Lower leg skin (tissue), 4 donors: ENCODE measurements at regions not wholly inside any gene's neighbourhood (a gene's known extent, or its start where the extent isn't known, plus 50 kb on each side); places are given as distances from the start of the nearest gene placed in this dataset.

Experiments
- DNase-seq, 2 donors: peaks; one replicate each; pipeline ENCODE4 v3.0.0-alpha.2; 2019; ENCODE audit warnings: low spot score in 2 of 2
- H3K4me3 ChIP-seq: fragments of 200-600 bp; sonication (generic); 2 replicates; pipeline ENCODE4 v1.5.1; 2017; ENCODE audit warnings: mild to moderate bottlenecking, low read depth; ENCODE audit not compliant: poor library complexity, severe bottlenecking
- CTCF ChIP-seq, 3 donors: fragments of 450-650 bp; IDR thresholded peaks; one replicate each; pipeline ENCODE4 v1.5.1; 2016; ENCODE audit warnings: antibody characterized with exemption in 3 of 3, mild to moderate bottlenecking in 3 of 3, moderate library complexity in 2 of 3
- POLR2A ChIP-seq, 2 donors: fragments of 450-650 bp; IDR thresholded peaks; one replicate each; pipeline ENCODE4 v1.6.1; 2016 to 2017; ENCODE audit warnings: antibody characterized with exemption in 2 of 2, mild to moderate bottlenecking in 1 of 2, moderate library complexity in 1 of 2
- WGBS, 2 donors: methylation state at CpG; one replicate each; pipeline ENCODE4 v1.1.5; 2018; 5-methylcytosine and 5-hydroxymethylcytosine counted together
- intact Hi-C: fragments of 100-400 bp; cut with DNase I; formaldehyde crosslinking; loops from one replicate; pipeline ENCODE4 v1.15.0; 2023; ENCODE audit warnings: low total_unique reads

DNA sequence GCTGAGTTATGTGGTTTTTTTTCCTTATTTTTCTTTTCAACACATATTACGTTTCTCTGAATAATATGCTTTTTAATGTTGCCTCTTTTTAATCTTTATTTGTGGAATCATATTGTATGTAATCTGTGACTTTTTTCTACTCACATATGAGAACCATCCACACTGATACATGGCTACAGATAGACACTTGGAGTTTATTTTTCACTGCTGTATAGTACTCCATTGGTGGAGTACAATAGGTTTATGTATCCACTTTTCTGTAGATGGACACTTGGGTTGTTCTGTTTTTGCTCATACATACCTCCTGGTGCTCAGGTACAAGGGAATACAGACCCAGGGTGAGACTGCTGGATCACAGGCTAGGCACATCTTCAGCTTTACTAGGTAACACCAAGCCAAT is 71.5 kb upstream of the ERG start:
- H3K4me3 ChIP-seq, result no peak overlapping the region
- DNase-seq, result no peak
- 100% methylated on average over 1 of the region's 1 CpG for WGBS, 2 donors
- intact Hi-C loops, result no loop called here
- TF ChIP-seq CTCF (IDR thresholded peaks at IDR 0.05), result no peak

- no peak for DNase-seq
- intact Hi-C loops, result no loop called here
- 77 to 83% methylated on average over 6 of the region's 6 CpGs for WGBS, 2 donors
- no peak overlapping the region for H3K4me3 ChIP-seq
- no peak for TF ChIP-seq CTCF (IDR thresholded peaks at IDR 0.05)
- TF ChIP-seq POLR2A (IDR thresholded peaks at IDR 0.05), result no peak
These were observed 72.3 kb upstream of the ERG start for GRCh38 chr21:38570596-38570995.

DNA sequence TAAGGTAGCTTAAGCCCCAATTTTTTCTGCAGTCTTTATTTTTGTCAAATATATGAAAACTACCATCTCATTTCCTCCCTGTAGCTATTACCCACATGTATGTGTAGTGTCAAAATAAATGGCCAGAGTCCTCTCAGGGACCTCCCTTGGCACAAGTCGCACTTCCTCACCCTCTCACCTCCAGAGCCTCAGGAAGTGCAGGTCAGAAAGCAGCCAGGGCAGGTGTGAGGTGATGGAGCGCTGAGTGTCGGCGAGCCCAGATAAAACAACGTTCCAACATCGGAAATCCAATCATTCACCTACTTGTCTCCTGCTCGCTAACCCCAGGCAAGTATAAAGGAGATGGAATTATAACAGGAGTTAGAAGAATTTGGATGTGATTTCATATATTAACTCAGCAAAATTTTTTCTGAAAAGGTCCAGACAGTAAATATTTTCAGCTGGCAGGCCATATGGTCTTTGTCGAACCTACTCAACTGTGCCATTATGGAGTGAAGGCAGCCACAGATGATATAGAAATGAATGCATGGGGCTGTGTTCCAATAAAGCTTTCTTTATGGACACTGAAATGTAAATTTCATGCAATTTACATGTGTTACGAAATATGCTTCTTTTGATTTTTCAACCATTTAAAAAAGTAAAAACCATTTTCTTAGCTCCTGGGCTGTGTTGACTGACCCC is 76.8 kb upstream of the ERG start:
- no peak overlapping the region for H3K4me3 ChIP-seq
- DNase-seq, result no peak
- intact Hi-C loops, result no loop called here
- 88 to 92% methylated on average over 9 of the region's 9 CpGs for WGBS, 2 donors
- TF ChIP-seq CTCF (IDR thresholded peaks at IDR 0.05) (no peak), POLR2A (IDR thresholded peaks at IDR 0.05) (no peak)

GRCh38 chr21:38577887-38578286 is 79.6 kb upstream of the ERG start:
- H3K4me3 ChIP-seq, result no peak overlapping the region
- DNase-seq, result no peak
- 86 to 93% methylated on average over 5 of the region's 5 CpGs for WGBS, 2 donors
- TF ChIP-seq POLR2A (IDR thresholded peaks at IDR 0.05), result no peak
- TF ChIP-seq CTCF (IDR thresholded peaks at IDR 0.05), result no peak
- intact Hi-C loops, result no loop called here

DNA sequence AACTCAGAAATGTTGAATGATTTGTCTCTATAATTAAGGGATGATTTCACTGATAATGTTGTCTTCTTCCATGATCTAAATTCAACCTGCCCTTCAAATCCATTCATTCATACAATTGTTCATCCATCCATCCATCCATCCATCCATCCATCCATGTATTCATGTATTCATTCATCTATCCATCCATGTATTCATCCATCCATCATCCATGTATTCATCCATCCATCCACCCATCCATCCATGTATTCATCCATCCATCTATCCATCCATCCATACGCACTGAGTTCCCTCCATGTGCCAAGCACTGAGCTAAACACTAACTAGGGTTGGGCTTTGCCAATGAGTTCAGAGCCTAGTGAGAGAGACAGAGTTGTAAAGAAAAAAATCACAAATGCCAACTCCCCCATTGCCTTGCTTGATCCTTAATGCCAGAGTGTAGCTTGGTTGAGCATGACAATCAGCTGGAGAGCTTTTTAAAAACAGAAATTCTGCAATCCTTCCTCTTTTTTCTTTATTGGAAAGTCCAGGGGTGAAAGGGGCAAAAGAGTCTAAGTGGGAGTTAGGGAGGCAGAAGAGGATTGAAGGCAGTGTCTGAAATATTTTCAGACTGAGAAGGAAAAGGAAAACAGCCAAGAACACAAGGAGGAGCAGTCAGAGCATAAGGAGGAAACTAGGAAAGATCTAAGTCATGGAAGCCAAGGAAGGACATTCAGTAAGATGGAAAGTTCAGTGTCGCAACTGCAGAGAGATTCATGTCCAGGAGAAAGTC is 92.4 kb upstream of the ERG start:
- TF ChIP-seq CTCF (IDR thresholded peaks at IDR 0.05) (no peak), POLR2A (IDR thresholded peaks at IDR 0.05) (no peak)
- 88 to 90% methylated on average over 2 of the region's 2 CpGs for WGBS, 2 donors
- no peak for DNase-seq
- intact Hi-C loops, result no loop called here
- H3K4me3 ChIP-seq, result no peak overlapping the region

GRCh38 chr21:38591218-38591537 is 92.9 kb upstream of the ERG start:
- TF ChIP-seq POLR2A (IDR thresholded peaks at IDR 0.05) (no peak), CTCF (IDR thresholded peaks at IDR 0.05) (no peak)
- H3K4me3 ChIP-seq, result no peak overlapping the region
- 70 to 81% methylated on average over 1 of the region's 1 CpG for WGBS, 2 donors
- DNase-seq, result no peak
- intact Hi-C loops, result no loop called here
